GM12878 (cell line): ENCODE measurements at regions not wholly inside any gene's neighbourhood (a gene's known extent, or its start where the extent isn't known, plus 50 kb on each side); places are given as distances from the start of the nearest gene placed in this dataset.

Source experiments
- ATAC-seq: fragments of 200-7000 bp; cut with Tn5 transposase; 3 replicates; pipeline ENCODE4 v1.9.1; 2020; ENCODE audit warnings: mild to moderate bottlenecking, moderate library complexity
- BruUV-seq: library from RNA; stranded (reverse); fragments of 400-500 nt; replicated peaks from 2 replicates; lab custom pipeline; 2021; lab: Mats Ljungman, UMichigan
- CTCF ChIA-PET: fragments of 300-600 bp; sonication (Branson Sonifier 250); formaldehyde crosslinking; extraction: SDS; loops from one replicate; lab custom pipeline; 2021; ENCODE audit warnings: inconsistent platforms; lab: Yijun Ruan, JAX
- POLR2A ChIA-PET: fragments of 350-600 bp; formaldehyde crosslinking; extraction: SDS; loops from one replicate; lab custom pipeline; 2021; ENCODE audit warnings: inconsistent platforms; lab: Charles Lee
- RAD21 ChIA-PET: fragments of 300-600 bp; sonication (Branson Sonifier 250); formaldehyde crosslinking; loops from one replicate; lab custom pipeline; 2023; ENCODE audit warnings: antibody characterized with exemption; ENCODE audit not compliant: unreplicated experiment; lab: Charles Lee
- SMC1A ChIA-PET: fragments of 300-600 bp; sonication (Branson Sonifier 250); formaldehyde crosslinking; loops from one replicate; lab custom pipeline; 2023; ENCODE audit not compliant: unreplicated experiment, uncharacterized antibody; lab: Charles Lee
- DNase-seq: peaks from one replicate; pipeline ENCODE4 v3.0.0-alpha.2; 2011; ENCODE audit warnings: low read depth, low spot score
- FAIRE-seq: peaks from 3 replicates; lab custom pipeline; 2011; peaks lifted over from hg19 to GRCh38; lab: Jason Lieb, UNC
- H2AFZ ChIP-seq: 2 replicates; pipeline ENCODE4 v1.6.0; 2011; ENCODE audit warnings: low read depth, low read length, control low read depth; ENCODE audit not compliant: control insufficient read depth
- H3K27ac ChIP-seq: 2 replicates; pipeline ENCODE4 v1.5.1; 2011; ENCODE audit warnings: control low read depth; ENCODE audit not compliant: control insufficient read depth, insufficient read depth
- H3K27me3 ChIP-seq, 2 experiments: replicated peaks in 1 of 2; 2 replicates each; pipeline versions ENCODE4 v1.6.0 to v1.6.1; 2011; ENCODE audit warnings: low read length in 1 of 2; ENCODE audit not compliant: control insufficient read depth in 2 of 2, insufficient read depth in 2 of 2
- H3K36me3 ChIP-seq, 2 experiments: 2 replicates each; pipeline ENCODE4 v1.5.1; 2011; ENCODE audit warnings: low read length in 1 of 2; ENCODE audit not compliant: control insufficient read depth in 2 of 2, insufficient read depth in 2 of 2
- H3K4me1 ChIP-seq: 2 replicates; pipeline ENCODE4 v1.6.1; 2011; ENCODE audit warnings: mild to moderate bottlenecking, low read length, moderate library complexity, mixed read lengths; ENCODE audit not compliant: control insufficient read depth, insufficient read depth
- H3K4me2 ChIP-seq: 2 replicates; pipeline ENCODE4 v1.6.0; 2011; ENCODE audit warnings: control low read depth; ENCODE audit not compliant: control insufficient read depth, insufficient read depth
- H3K4me3 ChIP-seq: fragments of 200-600 bp; sonication (generic); 2 replicates; pipeline ENCODE4 v1.5.1; 2016
- H3K79me2 ChIP-seq: 2 replicates; pipeline ENCODE4 v1.6.0; 2011; ENCODE audit warnings: low read length; ENCODE audit not compliant: control insufficient read depth, insufficient read depth
- H3K9ac ChIP-seq: 2 replicates; pipeline ENCODE4 v1.8.0; 2011; ENCODE audit warnings: low read length, control low read depth, mixed read lengths; ENCODE audit not compliant: control insufficient read depth, insufficient read depth
- H3K9me3 ChIP-seq: replicated peaks from 3 replicates; pipeline ENCODE4 v1.5.1; 2011; ENCODE audit warnings: mild to moderate bottlenecking, low read length; ENCODE audit not compliant: control insufficient read depth, insufficient read depth
- H4K20me1 ChIP-seq: 2 replicates; pipeline ENCODE4 v1.6.0; 2011; ENCODE audit not compliant: control insufficient read depth, insufficient read depth
- CBFB ChIP-seq: IDR thresholded peaks from 2 replicates; pipeline ENCODE4 v1.6.1; 2016; ENCODE audit warnings: antibody characterized with exemption, low read depth
- CHD4 ChIP-seq: fragments of 200-600 bp; sonication (generic); IDR thresholded peaks from 2 replicates; pipeline ENCODE4 v1.6.1; 2016; ENCODE audit warnings: mild to moderate bottlenecking
- MYB ChIP-seq: fragments of 150-350 bp; IDR thresholded peaks from 2 replicates; pipeline ENCODE4 v1.6.1; 2014; ENCODE audit warnings: mild to moderate bottlenecking, low read depth, low read length, borderline replicate concordance
- NRF1 ChIP-seq: conservative IDR thresholded peaks from 2 replicates; pipeline ENCODE4 v1.6.1; 2011; ENCODE audit warnings: mild to moderate bottlenecking, low read depth, low read length, improper control_type of control experiment
- SIN3A ChIP-seq: IDR thresholded peaks from 2 replicates; pipeline ENCODE4 v1.6.1; 2012; ENCODE audit warnings: low read depth, low read length, improper control_type of control experiment
- SREBF1 ChIP-seq: IDR thresholded peaks from 2 replicates; pipeline ENCODE4 v1.6.1; 2012; ENCODE audit warnings: mild to moderate bottlenecking, low read length
- TCF12 ChIP-seq: IDR thresholded peaks from 2 replicates; pipeline ENCODE4 v1.6.1; 2011; ENCODE audit warnings: low read depth, mild to moderate bottlenecking, low read length
- TCF3 ChIP-seq: IDR thresholded peaks from 2 replicates; pipeline ENCODE4 v1.6.1; 2012; ENCODE audit warnings: low read depth, mild to moderate bottlenecking, low read length, borderline replicate concordance; ENCODE audit not compliant: insufficient read depth
- ZNF24 ChIP-seq: fragments of 450-650 bp; IDR thresholded peaks from 2 replicates; pipeline ENCODE4 v1.6.1; 2017; ENCODE audit warnings: antibody characterized with exemption, mild to moderate bottlenecking
- in situ Hi-C: fragments of 300-500 bp; cut with MboI; formaldehyde crosslinking; loops from 9 replicates; pipeline ENCODE4 v1.14.3; 2018; ENCODE audit warnings: mixed read lengths
- intact Hi-C: fragments of 100-400 bp; cut with micrococcal nuclease; formaldehyde crosslinking; loops from one replicate; pipeline ENCODE4 v1.14.2; 2022; ENCODE audit not compliant: unreplicated experiment
- TF ChIP-seq, protein P1 (sequence below): fragments of 450-650 bp; formaldehyde crosslinking; IDR thresholded peaks from 2 replicates; pipeline ENCODE4 v1.4.0; 2022; ENCODE audit warnings: mild to moderate bottlenecking, moderate library complexity

DNA sequence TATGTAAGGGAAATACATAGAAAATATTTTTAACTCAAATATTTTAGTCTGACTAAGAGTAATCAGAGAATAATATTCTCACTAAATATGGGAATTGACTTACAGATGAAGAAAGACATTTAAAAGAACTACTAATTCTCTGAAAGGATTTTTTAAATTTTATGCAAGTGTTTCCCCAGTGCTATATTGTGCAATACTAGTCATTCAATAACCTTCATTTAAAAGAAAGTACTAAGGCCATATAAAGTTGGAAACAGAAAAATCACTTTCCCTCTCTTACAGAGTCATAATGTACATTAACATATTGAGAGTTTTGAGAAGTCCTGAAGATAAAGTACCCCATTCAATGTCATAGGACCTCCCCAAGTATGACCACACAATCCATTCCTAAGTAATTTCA is 584.6 kb upstream of the ACVR2A start:
- no peak overlapping the region for H3K27ac ChIP-seq
- no TSS peak for BruUV-seq
- H3K4me3 ChIP-seq = no peak overlapping the region
- no peak for ATAC-seq
- intact Hi-C loops = no loop called here
- in situ Hi-C loops = no loop called here
- no peak for DNase-seq
- H4K20me1 ChIP-seq = no peaks in the 10 kb centered on the region
- H3K27me3 ChIP-seq = no peaks in the 10 kb centered on the region
- no peaks in the 10 kb centered on the region; the same call in 2 of the 3 replicates for H3K9me3 ChIP-seq
- FAIRE-seq = no peak
- no peaks in the 10 kb centered on the region for H3K4me1 ChIP-seq
- ChIA-PET CTCF (no interaction called here), RAD21 (no interaction called here), POLR2A (no interaction called here), SMC1A (no interaction called here)
- H2AFZ ChIP-seq = no peak overlapping the region
- TF ChIP-seq SREBF1 (no peak), ZNF24 (no peak), CBFB (no peak), SIN3A (no peak), TCF12 (no peak), CHD4 (no peak), TCF3 (no peak), MYB (no peak), NRF1 (no peak)
- TF ChIP-seq, protein P1, sequence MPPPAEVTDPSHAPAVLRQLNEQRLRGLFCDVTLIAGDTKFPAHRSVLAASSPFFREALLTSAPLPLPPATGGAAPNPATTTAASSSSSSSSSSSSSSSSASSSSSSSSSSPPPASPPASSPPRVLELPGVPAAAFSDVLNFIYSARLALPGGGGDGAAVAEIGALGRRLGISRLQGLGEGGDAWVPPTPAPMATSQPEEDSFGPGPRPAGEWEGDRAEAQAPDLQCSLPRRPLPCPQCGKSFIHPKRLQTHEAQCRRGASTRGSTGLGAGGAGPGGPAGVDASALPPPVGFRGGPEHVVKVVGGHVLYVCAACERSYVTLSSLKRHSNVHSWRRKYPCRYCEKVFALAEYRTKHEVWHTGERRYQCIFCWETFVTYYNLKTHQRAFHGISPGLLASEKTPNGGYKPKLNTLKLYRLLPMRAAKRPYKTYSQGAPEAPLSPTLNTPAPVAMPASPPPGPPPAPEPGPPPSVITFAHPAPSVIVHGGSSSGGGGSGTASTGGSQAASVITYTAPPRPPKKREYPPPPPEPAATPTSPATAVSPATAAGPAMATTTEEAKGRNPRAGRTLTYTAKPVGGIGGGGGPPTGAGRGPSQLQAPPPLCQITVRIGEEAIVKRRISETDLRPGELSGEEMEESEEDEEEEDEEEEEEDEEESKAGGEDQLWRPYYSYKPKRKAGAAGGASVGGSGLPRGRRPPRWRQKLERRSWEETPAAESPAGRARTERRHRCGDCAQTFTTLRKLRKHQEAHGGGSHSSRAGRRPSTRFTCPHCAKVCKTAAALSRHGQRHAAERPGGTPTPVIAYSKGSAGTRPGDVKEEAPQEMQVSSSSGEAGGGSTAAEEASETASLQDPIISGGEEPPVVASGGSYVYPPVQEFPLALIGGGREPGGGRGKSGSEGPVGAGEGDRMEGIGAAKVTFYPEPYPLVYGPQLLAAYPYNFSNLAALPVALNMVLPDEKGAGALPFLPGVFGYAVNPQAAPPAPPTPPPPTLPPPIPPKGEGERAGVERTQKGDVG (CRISPR knock-in tag) = no peak
- no peak overlapping the region for H3K4me2 ChIP-seq
- no peaks in the 10 kb centered on the region for H3K36me3 ChIP-seq
- no peaks in the 10 kb centered on the region for H3K79me2 ChIP-seq
- no peak overlapping the region for H3K9ac ChIP-seq
